Mesendoderm (in vitro differentiated cells): ENCODE measurements at regions not wholly inside any gene's neighbourhood (a gene's known extent, or its start where the extent isn't known, plus 50 kb on each side); places are given as distances from the start of the nearest gene placed in this dataset.

Experiments used
- DNase-seq: peaks from one replicate; pipeline ENCODE4 v3.0.0; 2013
- H2AK5ac ChIP-seq: 2 replicates; pipeline ENCODE4 v1.6.1; 2013; ENCODE audit warnings: low read length, inconsistent platforms
- H2BK120ac ChIP-seq: 2 replicates; pipeline ENCODE4 v1.6.1; 2013; ENCODE audit warnings: low read depth, mild to moderate bottlenecking, low read length, moderate library complexity, mixed read lengths
- H2BK15ac ChIP-seq: replicated peaks from 2 replicates; pipeline ENCODE4 v1.6.1; 2013; ENCODE audit warnings: low read depth, mild to moderate bottlenecking, moderate library complexity
- H2BK5ac ChIP-seq: 2 replicates; pipeline ENCODE4 v1.6.1; 2013; ENCODE audit warnings: low read length, inconsistent platforms
- H3K18ac ChIP-seq: 2 replicates; pipeline ENCODE4 v1.6.1; 2013; ENCODE audit warnings: mild to moderate bottlenecking, low read length, mixed read lengths
- H3K23ac ChIP-seq: one replicate; pipeline ENCODE4 v1.6.1; 2013; ENCODE audit warnings: low read length
- H3K27ac ChIP-seq: 2 replicates; pipeline ENCODE4 v1.5.1; 2013; ENCODE audit warnings: low read depth, mild to moderate bottlenecking, inconsistent platforms, low read length, moderate library complexity
- H3K27me3 ChIP-seq: 2 replicates; pipeline ENCODE4 v1.6.1; 2013; ENCODE audit warnings: low read length, control low read depth, mild to moderate bottlenecking, inconsistent platforms; ENCODE audit not compliant: insufficient read depth, poor library complexity
- H3K36me3 ChIP-seq: 2 replicates; pipeline ENCODE4 v1.6.1; 2013; ENCODE audit warnings: low read length, inconsistent platforms; ENCODE audit not compliant: control insufficient read depth, insufficient read depth
- H3K4ac ChIP-seq: one replicate; pipeline ENCODE4 v1.6.1; 2013; ENCODE audit warnings: low read depth, mild to moderate bottlenecking, low read length, moderate library complexity
- H3K4me1 ChIP-seq: 2 replicates; pipeline ENCODE4 v1.6.1; 2013; ENCODE audit warnings: low read depth, low read length, inconsistent platforms; ENCODE audit not compliant: control insufficient read depth
- H3K4me2 ChIP-seq: 2 replicates; pipeline ENCODE4 v1.6.1; 2013; ENCODE audit warnings: low read length
- H3K4me3 ChIP-seq: 2 replicates; pipeline ENCODE4 v1.5.1; 2013; ENCODE audit warnings: mild to moderate bottlenecking, low read length
- H3K56ac ChIP-seq: one replicate; pipeline ENCODE4 v1.6.1; 2013; ENCODE audit warnings: low read length
- H3K79me1 ChIP-seq: 2 replicates; pipeline ENCODE4 v1.6.1; 2013; ENCODE audit warnings: low read length, inconsistent platforms
- H3K79me2 ChIP-seq: 2 replicates; pipeline ENCODE4 v1.6.1; 2013; ENCODE audit warnings: mild to moderate bottlenecking, low read length; ENCODE audit not compliant: control insufficient read depth, insufficient read depth
- H3K9ac ChIP-seq: 2 replicates; pipeline ENCODE4 v1.6.1; 2013; ENCODE audit warnings: low read length, inconsistent platforms
- H4K5ac ChIP-seq: one replicate; pipeline ENCODE4 v1.6.1; 2013; ENCODE audit warnings: low read length
- H4K8ac ChIP-seq: one replicate; pipeline ENCODE4 v1.6.1; 2013; ENCODE audit warnings: low read depth, mild to moderate bottlenecking, control low read depth, low read length, moderate library complexity
- WGBS: extraction: QIAGEN DNeasy Blood & Tissue Kit; methylation state at CpG from one replicate; pipeline ENCODE4 v1.1.7; 2013; ENCODE audit warnings: low lambda C conversion rate, missing lambda C conversion rate; ENCODE audit not compliant: insufficient coverage; ENCODE audit errors: extremely low coverage; 5-methylcytosine and 5-hydroxymethylcytosine counted together

DNA sequence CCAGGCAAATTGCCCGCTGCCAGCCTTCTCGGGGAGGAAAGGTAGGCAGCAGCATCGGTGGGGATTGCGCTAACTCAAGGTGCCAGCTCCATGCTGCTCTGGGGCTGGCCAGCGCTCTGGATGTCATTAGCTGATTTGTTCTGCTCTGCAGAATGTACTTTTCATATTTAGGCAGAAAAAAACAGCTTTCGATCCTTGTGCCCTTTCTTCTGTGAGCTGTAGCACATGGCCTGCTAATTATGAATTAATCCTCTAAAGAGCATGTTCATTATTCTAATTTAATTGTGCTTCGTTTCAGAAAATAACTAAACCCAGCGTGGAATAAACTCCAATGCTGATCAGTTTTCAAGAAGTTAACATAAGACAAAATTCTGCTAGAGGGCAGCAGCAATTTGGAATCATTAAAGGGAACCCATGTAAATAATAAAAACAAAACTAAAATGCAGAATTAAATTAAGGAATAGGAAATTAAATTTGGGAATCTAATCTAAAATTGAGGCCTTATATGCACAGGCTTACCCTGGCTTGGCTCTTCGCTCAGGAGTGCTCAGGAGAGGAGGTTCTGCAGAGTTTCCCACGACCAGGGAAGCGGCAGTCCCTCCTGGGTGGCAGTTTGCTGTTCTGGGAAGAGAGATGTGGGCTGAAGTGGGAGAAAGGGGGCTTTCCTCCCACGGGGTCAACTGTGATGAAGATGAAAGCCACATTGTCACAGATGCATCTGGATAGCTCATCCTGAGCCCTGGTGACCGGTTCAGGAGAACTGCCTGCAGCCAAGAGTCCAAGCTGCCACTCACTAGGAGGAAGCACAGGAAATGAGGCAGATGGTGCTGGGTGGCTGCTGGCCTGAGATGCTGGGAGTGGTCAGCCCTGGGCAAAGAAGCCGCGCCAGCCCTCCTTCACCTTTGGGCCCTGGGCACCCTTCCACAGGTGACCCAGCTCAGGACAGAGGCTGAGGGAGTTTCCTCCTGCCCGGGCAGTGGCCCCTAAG, 93.2 kb upstream of the PKDCC start:
- Histone ChIP-seq H3K4me1 (peaks cover under 1% of the 10 kb centered on the region), H4K5ac (no peak overlapping the region), H3K79me1 (no peaks in the 10 kb centered on the region), H2BK15ac (no peak overlapping the region), H3K23ac (no peak overlapping the region), H3K27me3 (no peaks in the 10 kb centered on the region), H3K4me3 (no peak overlapping the region), H2AK5ac (no peak overlapping the region), H3K9ac (no peak overlapping the region), H4K8ac (no peak overlapping the region), H3K79me2 (no peaks in the 10 kb centered on the region), H2BK120ac (no peak overlapping the region), H3K56ac (no peak overlapping the region), H2BK5ac (no peak overlapping the region), H3K36me3 (no peaks in the 10 kb centered on the region), H3K4me2 (no peak overlapping the region), H3K27ac (no peak overlapping the region), H3K18ac (no peak overlapping the region), H3K4ac (no peak overlapping the region)
- no peak for DNase-seq
- no CpG with 5 or more reads among the region's 16 CpGs for WGBS

DNA sequence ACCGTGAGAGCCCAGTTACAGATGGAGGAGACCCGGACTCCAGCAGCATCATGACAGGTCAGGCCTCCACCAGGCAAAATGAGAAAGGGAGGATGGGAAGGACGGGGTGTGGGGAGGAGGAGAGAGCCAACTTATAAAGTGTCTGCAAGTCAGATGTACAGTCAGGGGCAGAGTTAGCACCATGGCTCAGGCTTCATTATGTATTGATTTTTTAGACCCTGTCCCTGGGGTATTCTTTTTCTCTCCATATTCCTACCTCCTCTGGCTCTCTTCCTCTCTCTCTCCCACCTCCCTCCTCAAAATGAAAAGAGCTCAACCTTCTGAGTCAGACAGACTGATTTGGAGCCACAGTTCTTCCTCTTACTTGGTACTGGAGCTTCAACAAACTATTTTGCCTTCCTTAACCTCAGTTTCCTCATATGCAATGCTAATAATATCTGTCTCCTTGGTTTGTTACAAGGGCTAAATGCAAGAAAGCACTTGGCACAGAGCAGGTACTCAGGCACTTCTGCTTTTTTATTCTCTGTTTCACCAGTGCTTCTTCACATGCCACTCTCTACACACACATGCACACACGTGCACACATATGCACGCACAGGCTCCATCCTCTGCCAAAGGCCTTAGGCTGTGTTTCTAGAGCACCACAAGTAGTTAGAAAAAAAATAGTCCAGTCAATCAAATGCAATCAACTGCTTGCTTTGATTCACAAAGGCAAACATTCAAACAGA, 92.3 kb upstream of the PKDCC start:
- no peak overlapping the region for H3K56ac ChIP-seq
- H3K36me3 ChIP-seq, result no peaks in the 10 kb centered on the region
- no peak overlapping the region for H3K18ac ChIP-seq
- H2BK15ac ChIP-seq, result no peak overlapping the region
- no peak overlapping the region for H3K4ac ChIP-seq
- no peak overlapping the region for H2BK120ac ChIP-seq
- no peak overlapping the region for H3K4me3 ChIP-seq
- no peak overlapping the region for H3K4me2 ChIP-seq
- DNase-seq, result no peak
- H3K79me2 ChIP-seq, result no peaks in the 10 kb centered on the region
- no peak overlapping the region for H4K8ac ChIP-seq
- no peak overlapping the region for H3K9ac ChIP-seq
- no peaks in the 10 kb centered on the region for H3K4me1 ChIP-seq
- no peak overlapping the region for H2BK5ac ChIP-seq
- H3K79me1 ChIP-seq, result no peaks in the 10 kb centered on the region
- no peaks in the 10 kb centered on the region for H3K27me3 ChIP-seq
- WGBS, result no CpG with 5 or more reads among the region's 5 CpGs
- H4K5ac ChIP-seq, result no peak overlapping the region
- no peak overlapping the region for H2AK5ac ChIP-seq
- no peak overlapping the region for H3K23ac ChIP-seq
- no peak overlapping the region for H3K27ac ChIP-seq

GRCh38 chr2:41957431-41957830, 90.4 kb upstream of the PKDCC start:
- no peaks in the 10 kb centered on the region for H3K36me3 ChIP-seq
- no peak overlapping the region for H3K9ac ChIP-seq
- no peak overlapping the region for H3K4ac ChIP-seq
- no peak overlapping the region for H2BK120ac ChIP-seq
- no peaks in the 10 kb centered on the region for H3K27me3 ChIP-seq
- no peak overlapping the region for H2AK5ac ChIP-seq
- WGBS, result no CpG with 5 or more reads among the region's 3 CpGs
- no peak overlapping the region for H3K56ac ChIP-seq
- H4K8ac ChIP-seq, result no peak overlapping the region
- H2BK15ac ChIP-seq, result no peak overlapping the region
- no peak overlapping the region for H3K27ac ChIP-seq
- H3K23ac ChIP-seq, result no peak overlapping the region
- no peak overlapping the region for H3K4me3 ChIP-seq
- no peak overlapping the region for H3K4me2 ChIP-seq
- no peaks in the 10 kb centered on the region for H3K79me2 ChIP-seq
- no peaks in the 10 kb centered on the region for H3K4me1 ChIP-seq
- no peak overlapping the region for H2BK5ac ChIP-seq
- no peaks in the 10 kb centered on the region for H3K79me1 ChIP-seq
- H3K18ac ChIP-seq, result no peak overlapping the region
- no peak for DNase-seq
- H4K5ac ChIP-seq, result no peak overlapping the region

GRCh38 chr2:41958251-41958650, 89.6 kb upstream of the PKDCC start:
- Histone ChIP-seq H3K18ac (no peak overlapping the region), H2BK120ac (no peak overlapping the region), H3K27ac (no peak overlapping the region), H2AK5ac (no peak overlapping the region), H3K36me3 (no peaks in the 10 kb centered on the region), H4K5ac (no peak overlapping the region), H3K27me3 (no peaks in the 10 kb centered on the region), H4K8ac (no peak overlapping the region), H3K4ac (no peak overlapping the region), H3K23ac (no peak overlapping the region), H2BK15ac (no peak overlapping the region), H3K9ac (no peak overlapping the region), H3K4me3 (no peak overlapping the region), H2BK5ac (no peak overlapping the region), H3K4me1 (peaks cover 1% of the 10 kb centered on the region), H3K79me1 (no peaks in the 10 kb centered on the region), H3K4me2 (no peak overlapping the region), H3K79me2 (no peaks in the 10 kb centered on the region), H3K56ac (no peak overlapping the region)
- no peak for DNase-seq
- WGBS, result no CpG with 5 or more reads among the region's 4 CpGs

- Histone ChIP-seq H3K56ac (no peak overlapping the region), H3K18ac (no peak overlapping the region), H3K79me2 (no peaks in the 10 kb centered on the region), H3K27me3 (no peaks in the 10 kb centered on the region), H3K23ac (no peak overlapping the region), H2BK120ac (no peak overlapping the region), H3K4me3 (no peak overlapping the region), H3K9ac (no peak overlapping the region), H2BK5ac (no peak overlapping the region), H3K4me2 (no peak overlapping the region), H4K8ac (no peak overlapping the region), H3K4ac (no peak overlapping the region), H2BK15ac (no peak overlapping the region), H2AK5ac (no peak overlapping the region), H4K5ac (no peak overlapping the region), H3K36me3 (no peaks in the 10 kb centered on the region), H3K79me1 (no peaks in the 10 kb centered on the region), H3K27ac (no peak overlapping the region), H3K4me1 (peaks cover 6% of the 10 kb centered on the region)
- DNase-seq, result no peak
- WGBS, result no CpG with 5 or more reads among the region's 2 CpGs
These were observed 89.0 kb upstream of the PKDCC start for GRCh38 chr2:41958775-41959174.
